IMR-90 (cell line): ENCODE measurements at regions not wholly inside any gene's neighbourhood (a gene's known extent, or its start where the extent isn't known, plus 50 kb on each side); places are given as distances from the start of the nearest gene placed in this dataset.
"Not testable (repeated sequence)": the region's sequence is repeated elsewhere in the genome, so short reads cannot be mapped to it uniquely, and the experiment has no call there.

Experiments
- CEBPB ChIP-seq: IDR thresholded peaks from 2 replicates; pipeline ENCODE4 v1.6.1; 2012; ENCODE audit warnings: low read depth, low read length, improper control_type of control experiment
- CTCF ChIP-seq: conservative IDR thresholded peaks from 2 replicates; pipeline ENCODE4 v1.5.1; 2012; ENCODE audit warnings: mild to moderate bottlenecking, low read depth, low read length, improper control_type of control experiment
- MAFK ChIP-seq: IDR thresholded peaks from 2 replicates; pipeline ENCODE4 v1.6.1; 2012; ENCODE audit warnings: low read depth, low read length, improper control_type of control experiment
- MAZ ChIP-seq: IDR thresholded peaks from 2 replicates; pipeline ENCODE4 v1.6.1; 2012; ENCODE audit warnings: low read depth, mild to moderate bottlenecking, low read length, improper control_type of control experiment, moderate library complexity, borderline replicate concordance
- MXI1 ChIP-seq: IDR thresholded peaks from 2 replicates; pipeline ENCODE4 v1.6.1; 2012; ENCODE audit warnings: low read depth, mild to moderate bottlenecking, low read length, moderate library complexity, borderline replicate concordance
- POLR2A ChIP-seq: IDR thresholded peaks from 2 replicates; pipeline ENCODE4 v1.6.1; 2012; ENCODE audit warnings: mild to moderate bottlenecking, low read depth, low read length
- RAD21 ChIP-seq: IDR thresholded peaks from 2 replicates; pipeline ENCODE4 v1.6.1; 2012; ENCODE audit warnings: low read length, improper control_type of control experiment
- USF2 ChIP-seq: fragments of 150-350 bp; IDR thresholded peaks from 2 replicates; pipeline ENCODE4 v1.6.1; 2017; ENCODE audit warnings: mild to moderate bottlenecking, antibody characterized with exemption, low read length, low read depth

- not testable (repeated sequence) for TF ChIP-seq RAD21, USF2, MAZ, CEBPB, POLR2A, CTCF, MXI1, MAFK
These were observed 189.2 kb upstream of the WSB1 start for GRCh38 chr17:27104605-27105221.
